ENCODE measurements at regions not wholly inside any gene's neighbourhood (a gene's known extent, or its start where the extent isn't known, plus 50 kb on each side); places are given as distances from the start of the nearest gene placed in this dataset.

DNA sequence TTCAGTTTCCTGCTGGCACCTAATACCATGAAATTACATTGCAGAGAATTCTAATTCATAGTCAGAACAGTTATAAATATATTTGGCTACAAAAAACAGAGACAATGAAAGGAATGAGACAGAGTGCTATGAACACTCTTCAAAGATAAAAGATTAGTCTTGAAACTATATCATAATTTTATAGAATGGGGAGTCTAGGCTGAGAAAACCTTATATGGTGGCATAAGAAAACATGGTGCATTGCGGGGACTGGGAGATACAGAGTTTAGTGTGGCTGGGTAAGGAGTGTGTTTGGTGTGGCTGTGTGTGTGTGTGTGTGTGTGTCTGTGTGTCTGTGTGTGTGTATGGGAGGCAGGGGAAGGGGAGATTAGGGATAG is 64.5 kb upstream of the CTLA4 start:
- no peak overlapping the region for H3K56ac ChIP-seq (replicated peaks; ENCODE audit: insufficient read length, low read depth, low read length)
- H2BK12ac ChIP-seq (ENCODE audit: low read depth, low read length): no peak overlapping the region
- H3K9ac ChIP-seq (replicated peaks in 1 of 4; ENCODE audit: extremely low read depth in 1 of 4, low read depth in 3 of 4, low read length in 3 of 4): no peak overlapping the region
- no peak overlapping the region for H3K4me2 ChIP-seq (ENCODE audit: insufficient read depth in 1 of 2, low read depth in 2 of 2, low read length in 2 of 2)
- no peak overlapping the region for H2AFZ ChIP-seq (ENCODE audit: low read length)
- ChIA-PET CTCF (ENCODE audit: partially characterized antibody) (interaction anchor here (1.2 to 1.7 kb wide), 2 partner anchors 21 to 34 kb away, joined by 3 to 9 read pairs; no protein-coding TSS in a partner anchor), POLR2A (ENCODE audit: partially characterized antibody) (no interaction called here)
- H4K20me1 ChIP-seq (replicated peaks in 1 of 2; ENCODE audit: control insufficient read depth in 1 of 2, insufficient read depth in 2 of 2, low read length in 2 of 2): no peaks in the 10 kb centered on the region
- H3K18ac ChIP-seq (ENCODE audit: extremely low read depth, low read length): no peak overlapping the region
- H3K79me1 ChIP-seq (ENCODE audit: low read depth, low read length): no peaks in the 10 kb centered on the region
- no peak overlapping the region for H3K4ac ChIP-seq (replicated peaks; ENCODE audit: insufficient read length, low read depth, low read length)
- no peak overlapping the region for H2BK5ac ChIP-seq (ENCODE audit: low read depth, low read length)
- no peaks in the 10 kb centered on the region for H3K9me3 ChIP-seq (ENCODE audit: insufficient read depth in 2 of 2, low read depth in 1 of 2, low read length in 1 of 2)
- no peak overlapping the region for H2BK20ac ChIP-seq (ENCODE audit: low read length)
- 88% methylated on average over 1 of the region's 1 CpG; no CpG with 5 or more reads in 1 of the 2 experiments for WGBS, 2 experiments (ENCODE audit: extremely low coverage in 1 of 2, insufficient coverage in 1 of 2, insufficient read length in 1 of 2, insufficient replicate concordance in 2 of 2, low coverage in 1 of 2, low lambda C conversion rate in 2 of 2, missing lambda C conversion rate in 1 of 2)
- no peak overlapping the region for H3K14ac ChIP-seq (ENCODE audit: insufficient read length)
- H3K79me2 ChIP-seq (ENCODE audit: control insufficient read depth in 1 of 2, insufficient read depth in 2 of 2, low read length in 2 of 2): no peaks in the 10 kb centered on the region
- H4K8ac ChIP-seq (ENCODE audit: extremely low read depth, insufficient read depth, low read length): no peak overlapping the region
- DNase-seq (ENCODE audit: low read depth in 1 of 2, low spot score in 2 of 2) (no peak), FAIRE-seq (no peak)
- no peaks in the 10 kb centered on the region for H3K27me3 ChIP-seq (replicated peaks in 1 of 4; ENCODE audit: control insufficient read depth in 3 of 4, extremely low read depth in 1 of 4, insufficient read depth in 3 of 4, low read length in 3 of 4)
- no peak overlapping the region for H3K27ac ChIP-seq (ENCODE audit: low read depth, low read length)
- H2BK120ac ChIP-seq (replicated peaks; ENCODE audit: low read depth, low read length): no peak overlapping the region
- H3K36me3 ChIP-seq (ENCODE audit: control insufficient read depth in 2 of 4, insufficient read depth in 4 of 4, low read length in 3 of 4): no peaks in the 10 kb centered on the region
- H4K5ac ChIP-seq (ENCODE audit: insufficient read length, low read depth, low read length): no peak overlapping the region
- H2BK15ac ChIP-seq (ENCODE audit: low read length): no peak overlapping the region
- no peak overlapping the region for H3K23ac ChIP-seq (ENCODE audit: insufficient read length)
- H4K91ac ChIP-seq (replicated peaks; ENCODE audit: insufficient read length, low read length): no peak overlapping the region
- no peak overlapping the region for H2AK5ac ChIP-seq (ENCODE audit: low read depth, low read length)
- peaks cover 2% of the 10 kb centered on the region; the same call in 1 of the 2 replicates for H3K23me2 ChIP-seq (ENCODE audit: low read depth, low read length)
- H3K4me1 ChIP-seq (replicated peaks in 1 of 4; ENCODE audit: control insufficient read depth in 3 of 4, insufficient read depth in 4 of 4, low read length in 3 of 4): peaks cover 0 to 4% (median 0%) of the 10 kb centered on the region in 4 experiments; a peak in 2 of 7 replicates
- H3K4me3 ChIP-seq (ENCODE audit: extremely low read depth in 1 of 4, insufficient read depth in 2 of 4, low read depth in 3 of 4, low read length in 4 of 4): no peak overlapping the region
- TF ChIP-seq RXRA (IDR thresholded peaks at IDR 0.05; ENCODE audit: insufficient read depth, low read depth, low read length): no peak
- TF ChIP-seq CBX8 (IDR thresholded peaks at IDR 0.05; ENCODE audit: borderline replicate concordance, low read depth, low read length): no peak
- TF ChIP-seq, protein P1, sequence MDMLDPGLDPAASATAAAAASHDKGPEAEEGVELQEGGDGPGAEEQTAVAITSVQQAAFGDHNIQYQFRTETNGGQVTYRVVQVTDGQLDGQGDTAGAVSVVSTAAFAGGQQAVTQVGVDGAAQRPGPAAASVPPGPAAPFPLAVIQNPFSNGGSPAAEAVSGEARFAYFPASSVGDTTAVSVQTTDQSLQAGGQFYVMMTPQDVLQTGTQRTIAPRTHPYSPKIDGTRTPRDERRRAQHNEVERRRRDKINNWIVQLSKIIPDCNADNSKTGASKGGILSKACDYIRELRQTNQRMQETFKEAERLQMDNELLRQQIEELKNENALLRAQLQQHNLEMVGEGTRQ (IDR thresholded peaks at IDR 0.05; ENCODE audit: low read length): no peak
- TF ChIP-seq SUZ12 (IDR thresholded peaks at IDR 0.05; ENCODE audit: low read length): no peak
- no peak for TF ChIP-seq POLR2AphosphoS5 (IDR thresholded peaks at IDR 0.05; ENCODE audit: low read depth, low read length)
- TF ChIP-seq KDM1A (IDR thresholded peaks at IDR 0.05; ENCODE audit: borderline replicate concordance, low read length): no peak
- TF ChIP-seq CHD1 (IDR thresholded peaks at IDR 0.05; ENCODE audit: low read depth, low read length): no peak
- TF ChIP-seq CEBPB (IDR thresholded peaks at IDR 0.05; ENCODE audit: low read depth, low read length): no peak
- TF ChIP-seq NRF1 (IDR thresholded peaks at IDR 0.05; ENCODE audit: low read depth, low read length): no peak
- no peak for TF ChIP-seq TAF1 (IDR thresholded peaks at IDR 0.05; ENCODE audit: low read depth, low read length)
- no peak for TF ChIP-seq CTBP2 (IDR thresholded peaks at IDR 0.05; ENCODE audit: borderline replicate concordance, insufficient read depth, insufficient read length, low read length)
- TF ChIP-seq, protein P2, sequence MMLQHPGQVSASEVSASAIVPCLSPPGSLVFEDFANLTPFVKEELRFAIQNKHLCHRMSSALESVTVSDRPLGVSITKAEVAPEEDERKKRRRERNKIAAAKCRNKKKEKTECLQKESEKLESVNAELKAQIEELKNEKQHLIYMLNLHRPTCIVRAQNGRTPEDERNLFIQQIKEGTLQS (IDR thresholded peaks at IDR 0.05; ENCODE audit: insufficient read depth, low read depth, low read length): no peak
- no peak for TF ChIP-seq FOSL1 (IDR thresholded peaks at IDR 0.05; ENCODE audit: insufficient read depth, low read depth, low read length)
- TF ChIP-seq BACH1 (IDR thresholded peaks at IDR 0.05; ENCODE audit: low read length): no peak

Data from H1 (cell line).